ENCODE measurements at regions not wholly inside any gene's neighbourhood (a gene's known extent, or its start where the extent isn't known, plus 50 kb on each side); places are given as distances from the start of the nearest gene placed in this dataset.

GRCh38 chr7:25653384-25653783 lies 425.1 kb upstream of the NPVF start:
- no peak for TF ChIP-seq CTCF (IDR thresholded peaks at IDR 0.05)
- no peak for TF ChIP-seq POLR2A (IDR thresholded peaks at IDR 0.05)
